ENCODE measurements at regions not wholly inside any gene's neighbourhood (a gene's known extent, or its start where the extent isn't known, plus 50 kb on each side); places are given as distances from the start of the nearest gene placed in this dataset.

DNA sequence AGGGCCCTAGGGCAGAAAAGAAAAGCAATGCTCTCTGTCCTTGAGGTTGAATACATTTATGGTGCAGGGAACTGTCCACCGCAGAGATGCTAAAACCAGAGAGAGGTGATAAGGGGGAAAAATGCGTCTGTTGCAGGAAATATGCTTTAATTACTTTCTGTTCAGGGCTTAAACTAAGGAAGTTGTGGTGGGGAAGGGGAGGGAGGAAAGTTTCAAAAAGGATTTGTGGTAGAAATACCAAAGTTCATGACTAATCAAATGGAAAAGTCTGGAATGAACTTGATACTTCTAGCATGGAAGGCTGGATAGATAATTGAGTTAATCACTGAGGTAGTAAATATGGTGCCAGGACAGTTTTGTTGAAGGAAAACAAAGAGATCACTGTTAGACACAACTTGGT, 99.0 kb downstream of the ASB9 start:
- intact Hi-C loops (cut with DNase I): no loop called here
- TF ChIP-seq, protein P1, sequence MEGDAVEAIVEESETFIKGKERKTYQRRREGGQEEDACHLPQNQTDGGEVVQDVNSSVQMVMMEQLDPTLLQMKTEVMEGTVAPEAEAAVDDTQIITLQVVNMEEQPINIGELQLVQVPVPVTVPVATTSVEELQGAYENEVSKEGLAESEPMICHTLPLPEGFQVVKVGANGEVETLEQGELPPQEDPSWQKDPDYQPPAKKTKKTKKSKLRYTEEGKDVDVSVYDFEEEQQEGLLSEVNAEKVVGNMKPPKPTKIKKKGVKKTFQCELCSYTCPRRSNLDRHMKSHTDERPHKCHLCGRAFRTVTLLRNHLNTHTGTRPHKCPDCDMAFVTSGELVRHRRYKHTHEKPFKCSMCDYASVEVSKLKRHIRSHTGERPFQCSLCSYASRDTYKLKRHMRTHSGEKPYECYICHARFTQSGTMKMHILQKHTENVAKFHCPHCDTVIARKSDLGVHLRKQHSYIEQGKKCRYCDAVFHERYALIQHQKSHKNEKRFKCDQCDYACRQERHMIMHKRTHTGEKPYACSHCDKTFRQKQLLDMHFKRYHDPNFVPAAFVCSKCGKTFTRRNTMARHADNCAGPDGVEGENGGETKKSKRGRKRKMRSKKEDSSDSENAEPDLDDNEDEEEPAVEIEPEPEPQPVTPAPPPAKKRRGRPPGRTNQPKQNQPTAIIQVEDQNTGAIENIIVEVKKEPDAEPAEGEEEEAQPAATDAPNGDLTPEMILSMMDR (IDR thresholded peaks at IDR 0.05; ENCODE audit: borderline replicate concordance, extremely low read depth, insufficient read depth): no peak
- Histone ChIP-seq H3K27me3 (ENCODE audit: control insufficient read depth, insufficient read depth, low read length) (no peaks in the 10 kb centered on the region), H3K9ac (ENCODE audit: low read length in 3 of 3) (no peak overlapping the region), H3K4me1 (ENCODE audit: control insufficient read depth in 2 of 3, insufficient read depth in 2 of 3, low read depth in 1 of 3, low read length in 3 of 3) (no peaks in the 10 kb centered on the region), H3K4me3 (ENCODE audit: low read length in 3 of 3) (no peak overlapping the region), H3K27ac (ENCODE audit: low read depth in 2 of 2, low read length in 2 of 2) (no peak overlapping the region), H3K9me3 (ENCODE audit: control insufficient read depth in 2 of 3, insufficient read depth in 1 of 3, low read length in 3 of 3) (no peaks in the 10 kb centered on the region), H3K36me3 (ENCODE audit: control insufficient read depth in 2 of 3, insufficient read depth in 3 of 3, low read length in 3 of 3) (no peaks in the 10 kb centered on the region)
- FAIRE-seq: no peak
- DNase-seq: no peak

DNA sequence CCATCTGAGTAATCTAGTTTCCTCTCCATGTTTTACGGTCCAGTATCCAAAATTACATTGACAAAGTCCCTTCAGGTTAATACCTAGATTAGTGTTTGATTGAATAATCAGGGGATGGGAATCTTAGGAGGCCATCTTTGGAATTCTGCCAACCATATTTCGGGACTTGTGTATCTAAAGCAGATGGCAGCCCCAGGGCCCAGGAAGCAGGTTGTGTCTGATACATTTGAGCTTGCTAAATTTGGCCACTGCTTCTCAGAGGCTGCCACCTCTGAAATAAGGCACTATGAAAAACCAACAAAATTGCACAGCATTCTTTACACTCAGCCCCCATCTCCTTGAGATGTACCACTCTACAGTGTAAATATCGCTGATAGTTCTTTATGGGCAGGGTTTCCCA, 102.1 kb downstream of the ASB9 start:
- DNase-seq: no peak
- Histone ChIP-seq H3K4me3 (ENCODE audit: low read length in 3 of 3) (no peak overlapping the region), H3K27me3 (ENCODE audit: control insufficient read depth, insufficient read depth, low read length) (no peaks in the 10 kb centered on the region), H3K36me3 (ENCODE audit: control insufficient read depth in 2 of 3, insufficient read depth in 3 of 3, low read length in 3 of 3) (no peaks in the 10 kb centered on the region), H3K4me1 (ENCODE audit: control insufficient read depth in 2 of 3, insufficient read depth in 2 of 3, low read depth in 1 of 3, low read length in 3 of 3) (no peaks in the 10 kb centered on the region), H3K27ac (ENCODE audit: low read depth in 2 of 2, low read length in 2 of 2) (no peak overlapping the region), H3K9ac (ENCODE audit: low read length in 3 of 3) (no peak overlapping the region), H3K9me3 (ENCODE audit: control insufficient read depth in 2 of 3, insufficient read depth in 1 of 3, low read length in 3 of 3) (no peaks in the 10 kb centered on the region)
- TF ChIP-seq, protein P1 (IDR thresholded peaks at IDR 0.05; ENCODE audit: borderline replicate concordance, extremely low read depth, insufficient read depth): no peak
- intact Hi-C loops (cut with DNase I): no loop called here
- no peak for FAIRE-seq

DNA sequence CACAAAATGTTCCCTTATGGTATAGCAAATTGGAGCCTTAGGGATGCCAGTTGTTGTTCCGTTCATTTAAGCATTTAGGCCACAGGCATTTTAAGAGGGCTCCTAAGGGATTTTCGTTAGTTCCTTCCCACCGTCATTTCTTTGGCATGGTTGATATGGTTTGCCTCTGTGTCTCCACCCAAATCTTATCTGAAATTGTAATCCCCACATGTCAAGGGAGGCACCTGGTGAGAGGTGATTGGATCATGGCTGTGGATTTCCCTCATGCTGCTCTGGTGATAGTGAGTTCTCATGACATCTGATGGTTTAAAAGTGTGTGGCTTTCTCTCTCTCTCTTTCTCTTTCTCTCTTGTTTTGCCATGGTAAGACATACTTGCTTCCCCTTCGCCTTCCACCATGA, 104.1 kb downstream of the ASB9 start:
- Histone ChIP-seq H3K4me3 (ENCODE audit: low read length in 3 of 3) (no peak overlapping the region), H3K27me3 (ENCODE audit: control insufficient read depth, insufficient read depth, low read length) (no peaks in the 10 kb centered on the region), H3K36me3 (ENCODE audit: control insufficient read depth in 2 of 3, insufficient read depth in 3 of 3, low read length in 3 of 3) (no peaks in the 10 kb centered on the region), H3K4me1 (ENCODE audit: control insufficient read depth in 2 of 3, insufficient read depth in 2 of 3, low read depth in 1 of 3, low read length in 3 of 3) (no peaks in the 10 kb centered on the region), H3K9me3 (ENCODE audit: control insufficient read depth in 2 of 3, insufficient read depth in 1 of 3, low read length in 3 of 3) (no peaks in the 10 kb centered on the region), H3K27ac (ENCODE audit: low read depth in 2 of 2, low read length in 2 of 2) (no peak overlapping the region), H3K9ac (ENCODE audit: low read length in 3 of 3) (no peak overlapping the region)
- intact Hi-C loops (cut with DNase I): no loop called here
- FAIRE-seq (no peak), DNase-seq (no peak)
- TF ChIP-seq, protein P1 (IDR thresholded peaks at IDR 0.05; ENCODE audit: borderline replicate concordance, extremely low read depth, insufficient read depth): no peak

DNA sequence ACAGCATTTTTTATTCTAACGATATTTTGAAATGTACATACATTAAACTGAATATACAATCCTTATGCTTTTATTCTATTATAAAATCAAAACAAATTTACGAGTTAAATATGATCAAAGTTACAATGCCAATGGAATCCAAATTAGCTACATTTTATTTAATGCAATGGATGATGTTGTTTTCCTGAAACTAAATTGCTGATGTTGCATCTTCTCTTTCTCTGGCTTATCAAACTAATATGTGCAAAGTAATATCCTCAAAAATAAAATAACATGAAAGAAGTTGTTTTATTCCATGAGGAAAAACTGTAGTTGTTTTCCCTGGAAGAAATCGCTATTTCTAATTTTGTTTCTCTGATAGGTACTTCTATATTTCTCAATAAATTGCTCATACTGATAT, 106.8 kb downstream of the ASB9 start:
- H3K27me3 ChIP-seq (ENCODE audit: control insufficient read depth, insufficient read depth, low read length): peaks cover 2% of the 10 kb centered on the region
- FAIRE-seq (no peak), DNase-seq (no peak)
- H3K9me3 ChIP-seq (ENCODE audit: control insufficient read depth in 2 of 3, insufficient read depth in 1 of 3, low read length in 3 of 3): no peaks in the 10 kb centered on the region
- TF ChIP-seq, protein P1 (IDR thresholded peaks at IDR 0.05; ENCODE audit: borderline replicate concordance, extremely low read depth, insufficient read depth): no peak
- H3K27ac ChIP-seq (ENCODE audit: low read depth in 2 of 2, low read length in 2 of 2): no peak overlapping the region
- no peak overlapping the region for H3K4me3 ChIP-seq (ENCODE audit: low read length in 3 of 3)
- intact Hi-C loops (cut with DNase I): no loop called here
- H3K4me1 ChIP-seq (ENCODE audit: control insufficient read depth in 2 of 3, insufficient read depth in 2 of 3, low read depth in 1 of 3, low read length in 3 of 3): no peaks in the 10 kb centered on the region
- H3K9ac ChIP-seq (ENCODE audit: low read length in 3 of 3): no peak overlapping the region
- H3K36me3 ChIP-seq (ENCODE audit: control insufficient read depth in 2 of 3, insufficient read depth in 3 of 3, low read length in 3 of 3): no peaks in the 10 kb centered on the region

All from kidney (tissue), 13 donors.